HCT116 (cell line): ENCODE measurements at regions not wholly inside any gene's neighbourhood (a gene's known extent, or its start where the extent isn't known, plus 50 kb on each side); places are given as distances from the start of the nearest gene placed in this dataset.

Experiments used
- ATAC-seq: fragments of 200-7000 bp; cut with Tn5 transposase; 2 replicates; pipeline ENCODE4 v1.9.1; 2020; ENCODE audit warnings: mild to moderate bottlenecking, moderate library complexity
- BruUV-seq: library from RNA; stranded (reverse); fragments of 400-500 nt; replicated peaks from 2 replicates; lab custom pipeline; 2021; lab: Mats Ljungman, UMichigan
- CTCF ChIA-PET: fragments of 300-600 bp; sonication (Branson Sonifier 250); formaldehyde crosslinking; loops from one replicate; lab custom pipeline; 2021; ENCODE audit warnings: antibody characterized with exemption; lab: Charles Lee
- POLR2A ChIA-PET: fragments of 300-600, 350-600 bp; sonication (Branson Sonifier 250); formaldehyde crosslinking; loops from one replicate; lab custom pipeline; 2021; ENCODE audit warnings: antibody characterized with exemption; lab: Charles Lee
- RAD21 ChIA-PET, 2 experiments: fragments of 300-600 bp; sonication (Branson Sonifier 250); formaldehyde crosslinking; loops; one replicate each; lab custom pipeline; 2023; ENCODE audit warnings: low total read pairs in 2 of 2; ENCODE audit not compliant: uncharacterized antibody in 2 of 2, unreplicated experiment in 2 of 2, low non-redundant PET in 1 of 2; lab: Charles Lee
- DNase-seq: peaks from one replicate; pipeline ENCODE4 v3.0.0-alpha.2; 2010; ENCODE audit warnings: low read depth, low spot score
- H2AFZ ChIP-seq: fragments of 200-600 bp; shearing (Covaris generic), sonication (generic); 2 replicates; pipeline ENCODE4 v1.6.1; 2017; ENCODE audit warnings: low read depth, mixed run types, mixed read lengths, antibody characterized with exemption, low read length; ENCODE audit not compliant: poor library complexity, severe bottlenecking
- H3K27ac ChIP-seq: 2 replicates; pipeline ENCODE4 v1.5.1; 2012; ENCODE audit warnings: low read depth, low read length
- H3K27me3 ChIP-seq: fragments of 200-600 bp; sonication (generic); 2 replicates; pipeline ENCODE4 v1.6.1; 2016; ENCODE audit warnings: mixed run types, low read length, mixed read lengths; ENCODE audit not compliant: insufficient read depth
- H3K36me3 ChIP-seq, 2 experiments: fragments of 200-500 bp in 1 of 2; fragments of 200-600 bp in 1 of 2; sonication (Bioruptor generic) in 1 of 2; sonication (generic) in 1 of 2; 2 replicates each; pipeline versions ENCODE4 v1.5.1 to v1.6.1; 2014 to 2016; ENCODE audit warnings: low read length in 2 of 2, inconsistent platforms in 1 of 2, mixed read lengths in 1 of 2, mixed run types in 1 of 2; ENCODE audit not compliant: insufficient read depth in 2 of 2, control insufficient read depth in 1 of 2
- H3K4me1 ChIP-seq, 2 experiments: fragments of 200-600 bp in 1 of 2; sonication (generic) in 1 of 2; 2 replicates each; pipeline versions ENCODE4 v1.5.1 to v1.6.1; 2012 to 2017; ENCODE audit warnings: low read length in 2 of 2, inconsistent platforms in 1 of 2, mild to moderate bottlenecking in 1 of 2, mixed read lengths in 1 of 2, mixed run types in 1 of 2, moderate library complexity in 1 of 2; ENCODE audit not compliant: insufficient read depth in 2 of 2, control insufficient read depth in 1 of 2
- H3K4me2 ChIP-seq: fragments of 200-600 bp; sonication (generic); 2 replicates; pipeline ENCODE4 v1.6.1; 2017; ENCODE audit warnings: mixed run types, low read length, mixed read lengths
- H3K4me3 ChIP-seq, 2 experiments: fragments of 200-600 bp in 1 of 2; sonication (generic) in 1 of 2; replicated peaks in 1 of 2; 2 replicates each; pipeline ENCODE4 v1.5.1; 2011 to 2016; ENCODE audit warnings: low read length in 2 of 2, control low read depth in 1 of 2, low read depth in 1 of 2, mild to moderate bottlenecking in 1 of 2, mixed read lengths in 1 of 2, mixed run types in 1 of 2
- H3K79me2 ChIP-seq: fragments of 200-600 bp; sonication (generic); 2 replicates; pipeline ENCODE4 v1.6.1; 2017; ENCODE audit warnings: mild to moderate bottlenecking, mixed run types, low read length, moderate library complexity, mixed read lengths; ENCODE audit not compliant: insufficient read depth
- H3K9ac ChIP-seq: fragments of 200-600 bp; sonication (generic); 2 replicates; pipeline ENCODE4 v1.6.1; 2016; ENCODE audit warnings: low read length, mixed read lengths
- H3K9me2 ChIP-seq: fragments of 200-600 bp; sonication (generic), shearing (Covaris generic); 2 replicates; pipeline ENCODE4 v1.6.1; 2017; ENCODE audit warnings: mixed run types, mild to moderate bottlenecking, moderate library complexity; ENCODE audit not compliant: insufficient read depth
- H3K9me3 ChIP-seq, 2 experiments: fragments of 200-500 bp in 1 of 2; fragments of 200-600 bp in 1 of 2; sonication (Bioruptor generic) in 1 of 2; sonication (generic) in 1 of 2; 2 replicates each; pipeline ENCODE4 v1.6.1; 2014 to 2017; ENCODE audit warnings: low read length in 2 of 2, mixed read lengths in 2 of 2, inconsistent platforms in 1 of 2, low read depth in 1 of 2, mild to moderate bottlenecking in 1 of 2, mixed run types in 1 of 2, moderate library complexity in 1 of 2; ENCODE audit not compliant: control insufficient read depth in 1 of 2, insufficient read depth in 1 of 2
- H4K20me1 ChIP-seq: fragments of 200-600 bp; sonication (generic), shearing (Covaris generic); 2 replicates; pipeline ENCODE4 v1.6.1; 2017; ENCODE audit warnings: mixed run types, mild to moderate bottlenecking, moderate library complexity; ENCODE audit not compliant: insufficient read depth
- CBX3 ChIP-seq: IDR thresholded peaks from 2 replicates; pipeline ENCODE4 v1.6.1; 2012; ENCODE audit warnings: low read depth
- CEBPB ChIP-seq: IDR thresholded peaks from 2 replicates; pipeline ENCODE4 v1.6.1; 2012; ENCODE audit warnings: low read depth
- ELF1 ChIP-seq: IDR thresholded peaks from 2 replicates; pipeline ENCODE4 v1.6.1; 2012; ENCODE audit warnings: low read depth, borderline replicate concordance
- EZH2 ChIP-seq: fragments of 200-600 bp; sonication (generic); IDR thresholded peaks from 2 replicates; pipeline ENCODE4 v1.6.1; 2017; ENCODE audit warnings: antibody characterized with exemption, mixed run types
- FOSL1 ChIP-seq: IDR thresholded peaks from 2 replicates; pipeline ENCODE4 v1.6.1; 2012; ENCODE audit warnings: low read depth
- JUND ChIP-seq: IDR thresholded peaks from 2 replicates; pipeline ENCODE4 v1.6.1; 2012
- SP1 ChIP-seq: IDR thresholded peaks from 2 replicates; pipeline ENCODE4 v1.6.1; 2012; ENCODE audit warnings: low read depth
- TCF7L2 ChIP-seq: IDR thresholded peaks from 2 replicates; pipeline ENCODE4 v1.7.0; 2011; ENCODE audit warnings: borderline replicate concordance, inconsistent platforms; ENCODE audit not compliant: insufficient read depth, insufficient read length; ENCODE audit errors: extremely low read depth
- ZFX ChIP-seq: fragments of 450-650 bp; IDR thresholded peaks from 2 replicates; pipeline ENCODE4 v1.6.1; 2017
- intact Hi-C: fragments of 100-400 bp; cut with micrococcal nuclease; formaldehyde crosslinking; loops from 2 replicates; pipeline ENCODE4 v1.10.0; 2022
- TF ChIP-seq, protein P1 (sequence below): IDR thresholded peaks from 2 replicates; pipeline ENCODE4 v1.6.1; 2011; ENCODE audit warnings: mild to moderate bottlenecking, low read length, moderate library complexity; ENCODE audit not compliant: insufficient replicate concordance; ENCODE audit errors: extremely low read depth

- H3K4me1 ChIP-seq: 0 out of 4 replicates have a peak, but pooled peaks cover 0 to 6% of the 10 kb centered on the region in 2 experiments
- intact Hi-C loops: no loop called here
- TF ChIP-seq CEBPB: no peak
- 0 out of 2 replicates have a peak, but pooled peaks have one; percentile 27 for TF ChIP-seq CBX3
- no peaks in the 10 kb centered on the region for H4K20me1 ChIP-seq
- H3K79me2 ChIP-seq: no peaks in the 10 kb centered on the region
- no peaks in the 10 kb centered on the region for H3K36me3 ChIP-seq
- H3K9ac ChIP-seq: no peak overlapping the region
- DNase-seq (no peak), ATAC-seq (no peak)
- no peak overlapping the region; the same call in 1 of the 2 replicates for H3K4me2 ChIP-seq
- RAD21 ChIA-PET: no interaction called here
- H3K9me3 ChIP-seq: no peaks in the 10 kb centered on the region
- no peaks in the 10 kb centered on the region for H3K27me3 ChIP-seq
- peak overlapping the region; percentile 16 for H2AFZ ChIP-seq
- no peaks in the 10 kb centered on the region for H3K9me2 ChIP-seq
- BruUV-seq: no TSS peak
- CTCF ChIA-PET: interaction anchor here (1.3 kb wide), 1 partner anchor 248 kb away, joined by 4 read pairs; no protein-coding TSS in a partner anchor
- H3K27ac ChIP-seq: no peak overlapping the region
- H3K4me3 ChIP-seq: no peak overlapping the region
- POLR2A ChIA-PET: no interaction called here
Observed at GRCh38 chr6:7035837-7036249, 71.9 kb upstream of the RREB1 start.

DNA sequence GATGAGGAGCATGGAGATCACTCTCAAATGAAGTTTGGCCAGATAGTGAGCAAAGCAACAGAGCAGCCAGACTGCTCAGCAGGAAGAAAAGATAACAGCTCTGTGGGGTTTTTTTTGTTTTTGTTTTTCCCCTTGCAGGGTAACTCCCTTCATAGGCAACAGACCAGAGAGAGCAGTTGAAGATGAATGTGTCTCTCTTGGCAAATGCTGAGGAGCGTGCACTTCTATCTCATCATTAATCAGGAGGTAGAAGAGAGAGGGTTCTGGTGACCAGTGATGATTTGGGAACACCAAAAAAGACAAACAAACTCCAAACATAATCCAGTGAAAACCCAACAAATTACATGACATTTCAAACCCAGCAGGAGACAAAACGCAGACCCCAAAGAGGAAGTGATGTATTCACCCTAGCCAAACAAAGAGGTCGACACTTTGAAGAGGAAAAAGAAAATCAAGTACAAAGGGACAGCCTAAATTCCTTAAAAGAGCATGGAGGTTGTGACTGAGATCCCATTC, 66.2 kb upstream of the RREB1 start:
- Histone ChIP-seq H3K27ac (no peak overlapping the region), H3K4me1 (peaks cover 0 to 18% of the 10 kb centered on the region in 2 experiments; a peak in 2 of 4 replicates), H3K9ac (no peak overlapping the region), H3K9me3 (no peaks in the 10 kb centered on the region), H2AFZ (peak overlapping the region; percentile 72), H3K79me2 (no peaks in the 10 kb centered on the region), H3K4me3 (no peak overlapping the region), H3K36me3 (no peaks in the 10 kb centered on the region), H3K9me2 (no peaks in the 10 kb centered on the region), H3K27me3 (no peaks in the 10 kb centered on the region), H4K20me1 (no peaks in the 10 kb centered on the region), H3K4me2 (no peak overlapping the region)
- ChIA-PET POLR2A (no interaction called here), RAD21 (no interaction called here), CTCF (no interaction called here)
- no TSS peak for BruUV-seq
- intact Hi-C loops: no loop called here
- ATAC-seq: no peak
- DNase-seq: no peak
- no peak for TF ChIP-seq ZFX
- TF ChIP-seq SP1: no peak
- no peak for TF ChIP-seq JUND
- TF ChIP-seq ELF1: no peak
- TF ChIP-seq EZH2: no peak
- TF ChIP-seq, protein P1, sequence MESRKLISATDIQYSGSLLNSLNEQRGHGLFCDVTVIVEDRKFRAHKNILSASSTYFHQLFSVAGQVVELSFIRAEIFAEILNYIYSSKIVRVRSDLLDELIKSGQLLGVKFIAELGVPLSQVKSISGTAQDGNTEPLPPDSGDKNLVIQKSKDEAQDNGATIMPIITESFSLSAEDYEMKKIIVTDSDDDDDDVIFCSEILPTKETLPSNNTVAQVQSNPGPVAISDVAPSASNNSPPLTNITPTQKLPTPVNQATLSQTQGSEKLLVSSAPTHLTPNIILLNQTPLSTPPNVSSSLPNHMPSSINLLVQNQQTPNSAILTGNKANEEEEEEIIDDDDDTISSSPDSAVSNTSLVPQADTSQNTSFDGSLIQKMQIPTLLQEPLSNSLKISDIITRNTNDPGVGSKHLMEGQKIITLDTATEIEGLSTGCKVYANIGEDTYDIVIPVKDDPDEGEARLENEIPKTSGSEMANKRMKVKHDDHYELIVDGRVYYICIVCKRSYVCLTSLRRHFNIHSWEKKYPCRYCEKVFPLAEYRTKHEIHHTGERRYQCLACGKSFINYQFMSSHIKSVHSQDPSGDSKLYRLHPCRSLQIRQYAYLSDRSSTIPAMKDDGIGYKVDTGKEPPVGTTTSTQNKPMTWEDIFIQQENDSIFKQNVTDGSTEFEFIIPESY: no peak
- no peak for TF ChIP-seq FOSL1
- no peak for TF ChIP-seq TCF7L2
